SK-N-SH treated with all-trans-retinoic acid at 6 μM for 48 hours (cell line): ENCODE measurements at regions not wholly inside any gene's neighbourhood (a gene's known extent, or its start where the extent isn't known, plus 50 kb on each side); places are given as distances from the start of the nearest gene placed in this dataset.

Source experiments
- CREB5 ChIP-seq: fragments of 250-450 bp; sonication (Bioruptor Pico); IDR thresholded peaks from 2 replicates; pipeline ENCODE4 v1.5.1; 2020; ENCODE audit warnings: low read depth, mild to moderate bottlenecking, moderate library complexity
- RARB ChIP-seq: fragments of 250-450 bp; sonication (Bioruptor Pico); IDR thresholded peaks from 2 replicates; pipeline ENCODE4 v1.8.0; 2021; ENCODE audit warnings: mild to moderate bottlenecking, moderate library complexity
- TSHZ2 ChIP-seq: fragments of 250-450 bp; sonication (Bioruptor Pico); IDR thresholded peaks from 2 replicates; pipeline ENCODE4 v1.5.0; 2020; ENCODE audit warnings: mild to moderate bottlenecking, moderate library complexity
- ZFP30 ChIP-seq: fragments of 450-650 bp; formaldehyde crosslinking; IDR thresholded peaks from 2 replicates; pipeline ENCODE4 v1.5.0; 2022; ENCODE audit warnings: mild to moderate bottlenecking, moderate library complexity
- ZNF8 ChIP-seq: fragments of 450-650 bp; formaldehyde crosslinking; IDR thresholded peaks from 2 replicates; pipeline ENCODE4 v1.5.0; 2020; ENCODE audit warnings: mild to moderate bottlenecking, moderate library complexity

GRCh38 chr6:146985111-146985510, 219.1 kb upstream of the STXBP5 start:
- TF ChIP-seq RARB (CRISPR knock-in tag) (no peak), ZNF8 (CRISPR knock-in tag) (no peak), CREB5 (no peak), ZFP30 (no peak), TSHZ2 (CRISPR knock-in tag) (no peak)
